ENCODE measurements at regions not wholly inside any gene's neighbourhood (a gene's known extent, or its start where the extent isn't known, plus 50 kb on each side); places are given as distances from the start of the nearest gene placed in this dataset.

DNA sequence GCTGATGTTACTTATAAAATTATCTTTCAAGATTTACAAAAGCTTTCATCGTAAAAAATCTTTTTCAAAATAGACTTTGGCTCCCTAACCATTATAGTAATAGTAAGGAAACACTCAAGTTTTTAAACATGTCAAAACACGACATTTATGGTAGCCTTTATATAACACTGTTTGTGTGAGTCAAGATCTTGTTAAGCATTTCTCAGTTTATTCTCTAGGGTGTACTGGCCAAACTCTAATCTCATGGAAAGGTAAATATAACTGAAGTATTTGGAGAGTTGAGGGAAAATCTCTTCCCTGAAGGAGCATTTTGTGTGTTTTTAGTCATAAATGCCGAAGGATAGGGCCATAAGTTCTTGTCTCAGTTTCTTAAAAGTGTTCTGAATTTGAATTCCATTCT lies 790.9 kb upstream of the NCAM2 start:
- TF ChIP-seq CTCF (conservative IDR thresholded peaks at IDR 0.05; ENCODE audit: low read length) (no peak), EZH2phosphoT487 (IDR thresholded peaks at IDR 0.05; ENCODE audit: borderline replicate concordance, low read depth, low read length) (no peak)

Data from OCI-LY7 (cell line).